WTC11 (cell line): ENCODE measurements at regions not wholly inside any gene's neighbourhood (a gene's known extent, or its start where the extent isn't known, plus 50 kb on each side); places are given as distances from the start of the nearest gene placed in this dataset.

Experiments
- CTCF ChIP-seq: fragments of 200-600 bp; IDR thresholded peaks from 2 replicates; pipeline ENCODE4 v1.8.0; 2022; ENCODE audit warnings: antibody characterized with exemption
- HMGXB4 ChIP-seq: sonication (generic); formaldehyde crosslinking; IDR thresholded peaks from 2 replicates; pipeline ENCODE4 v1.8.1; 2023; ENCODE audit warnings: mild to moderate bottlenecking, moderate library complexity, missing genetic modification reagents
- NFYB ChIP-seq: sonication (generic); formaldehyde crosslinking; conservative IDR thresholded peaks from 2 replicates; pipeline ENCODE4 v1.8.0; 2022; ENCODE audit warnings: low read depth, missing genetic modification reagents
- NR2C2 ChIP-seq: sonication (generic); formaldehyde crosslinking; IDR thresholded peaks from 2 replicates; pipeline ENCODE4 v1.8.0; 2022; ENCODE audit warnings: mild to moderate bottlenecking, missing genetic modification reagents
- USF2 ChIP-seq: sonication (generic); formaldehyde crosslinking; IDR thresholded peaks from 2 replicates; pipeline ENCODE4 v1.8.1; 2023; ENCODE audit warnings: mild to moderate bottlenecking, missing genetic modification reagents, moderate library complexity
- ZNF263 ChIP-seq: sonication (generic); formaldehyde crosslinking; IDR thresholded peaks from 2 replicates; pipeline ENCODE4 v1.8.1; 2022; ENCODE audit warnings: low read depth, mild to moderate bottlenecking, moderate library complexity, missing genetic modification reagents

- TF ChIP-seq ZNF263 (CRISPR knock-in tag) = no peak
- no peak for TF ChIP-seq NFYB
- no peak for TF ChIP-seq USF2 (CRISPR knock-in tag)
- TF ChIP-seq CTCF = no peak
- TF ChIP-seq NR2C2 (CRISPR knock-in tag) = no peak
- TF ChIP-seq HMGXB4 (CRISPR knock-in tag) = no peak
Measured at GRCh38 chr16:51849715-51850114, 697.2 kb downstream of the TOX3 start.
